ENCODE measurements at regions not wholly inside any gene's neighbourhood (a gene's known extent, or its start where the extent isn't known, plus 50 kb on each side); places are given as distances from the start of the nearest gene placed in this dataset.

- 46% methylated on average over 2 of the region's 2 CpGs for WGBS (ENCODE audit: insufficient coverage, low coverage, low lambda C conversion rate, missing lambda C conversion rate)
- Histone ChIP-seq H3K4me3 (no peak overlapping the region), H3K36me3 (no peaks in the 10 kb centered on the region), H3K27me3 (no peaks in the 10 kb centered on the region), H3K9me3 (no peaks in the 10 kb centered on the region), H3K4me1 (no peaks in the 10 kb centered on the region), H3K27ac (no peak overlapping the region)
- no peak for DNase-seq
- no peak for TF ChIP-seq POLR2A (IDR thresholded peaks at IDR 0.05)
- TF ChIP-seq CTCF (IDR thresholded peaks at IDR 0.05), result no peak
- ATAC-seq, result no peak
- intact Hi-C loops (cut with DNase I), result loop anchor here in 1 of 2 donors (10.0 kb wide), 1 partner anchor 521 kb away; no protein-coding TSS in a partner anchor
Measured at GRCh38 chr3:178443634-178444033, 92.6 kb upstream of the KCNMB2 start.

- H3K9me3 ChIP-seq, result no peaks in the 10 kb centered on the region
- WGBS (ENCODE audit: insufficient coverage, low coverage, low lambda C conversion rate, missing lambda C conversion rate), result 60% methylated on average over 3 of the region's 4 CpGs
- intact Hi-C loops (cut with DNase I), result loop anchor here in 1 of 2 donors (10.0 kb wide), 1 partner anchor 520 kb away; no protein-coding TSS in a partner anchor
- no peak for DNase-seq
- no peaks in the 10 kb centered on the region for H3K36me3 ChIP-seq
- no peak overlapping the region for H3K27ac ChIP-seq
- TF ChIP-seq POLR2A (IDR thresholded peaks at IDR 0.05), result no peak
- no peaks in the 10 kb centered on the region for H3K27me3 ChIP-seq
- H3K4me3 ChIP-seq, result no peak overlapping the region
- ATAC-seq, result no peak
- H3K4me1 ChIP-seq, result no peaks in the 10 kb centered on the region
Measured at GRCh38 chr3:178445139-178445538, 91.1 kb upstream of the KCNMB2 start.

- Histone ChIP-seq H3K27me3 (no peaks in the 10 kb centered on the region), H3K4me3 (no peak overlapping the region), H3K27ac (no peak overlapping the region), H3K36me3 (no peaks in the 10 kb centered on the region), H3K4me1 (no peaks in the 10 kb centered on the region), H3K9me3 (no peaks in the 10 kb centered on the region)
- intact Hi-C loops (cut with DNase I), result loop anchor here in 1 of 2 donors (10.0 kb wide), 1 partner anchor 519 kb away; no protein-coding TSS in a partner anchor
- TF ChIP-seq CTCF (IDR thresholded peaks at IDR 0.05), result no peak
- TF ChIP-seq POLR2A (IDR thresholded peaks at IDR 0.05), result no peak
- DNase-seq (no peak), ATAC-seq (no peak)
- 43% methylated on average over 1 of the region's 1 CpG for WGBS (ENCODE audit: insufficient coverage, low coverage, low lambda C conversion rate, missing lambda C conversion rate)
Measured at GRCh38 chr3:178446059-178446458, 90.2 kb upstream of the KCNMB2 start.

- ATAC-seq, result no peak
- intact Hi-C loops (cut with DNase I), result no loop called here
- Histone ChIP-seq H3K9me3 (no peaks in the 10 kb centered on the region), H3K4me1 (no peaks in the 10 kb centered on the region), H3K27ac (no peak overlapping the region), H3K36me3 (no peaks in the 10 kb centered on the region), H3K27me3 (no peaks in the 10 kb centered on the region), H3K4me3 (no peak overlapping the region)
- 38% methylated on average over 3 of the region's 3 CpGs for WGBS (ENCODE audit: insufficient coverage, low coverage, low lambda C conversion rate, missing lambda C conversion rate)
- TF ChIP-seq CTCF (IDR thresholded peaks at IDR 0.05) (no peak), POLR2A (IDR thresholded peaks at IDR 0.05) (no peak)
- no peak for DNase-seq
Measured at GRCh38 chr3:178450476-178450875, 85.8 kb upstream of the KCNMB2 start.

- Histone ChIP-seq H3K27ac (no peak overlapping the region), H3K9me3 (no peaks in the 10 kb centered on the region), H3K4me3 (no peak overlapping the region), H3K4me1 (no peaks in the 10 kb centered on the region), H3K27me3 (no peaks in the 10 kb centered on the region), H3K36me3 (no peaks in the 10 kb centered on the region)
- intact Hi-C loops (cut with DNase I), result no loop called here
- no peak for ATAC-seq
- TF ChIP-seq POLR2A (IDR thresholded peaks at IDR 0.05), result no peak
- TF ChIP-seq CTCF (IDR thresholded peaks at IDR 0.05), result no peak
- DNase-seq, result no peak
Measured at GRCh38 chr3:178451799-178452198, 84.4 kb upstream of the KCNMB2 start.
